ENCODE measurements at regions not wholly inside any gene's neighbourhood (a gene's known extent, or its start where the extent isn't known, plus 50 kb on each side); places are given as distances from the start of the nearest gene placed in this dataset.

GRCh38 chr16:51024703-51025102 lies 126.4 kb downstream of the SALL1 start:
- no peak for DNase-seq (ENCODE audit: extremely low read depth, insufficient read length)
- H3K4me3 ChIP-seq (replicated peaks; ENCODE audit: low read depth, low read length), result no peak overlapping the region
- no peaks in the 10 kb centered on the region for H3K36me3 ChIP-seq (ENCODE audit: control insufficient read depth, insufficient read depth, low read length)
- no peaks in the 10 kb centered on the region for H3K27me3 ChIP-seq (replicated peaks; ENCODE audit: control insufficient read depth, insufficient read depth, low read length)
- TF ChIP-seq CTCF (IDR thresholded peaks at IDR 0.05; ENCODE audit: insufficient read depth, low read length, poor library complexity, severe bottlenecking), result no peak

- DNase-seq (ENCODE audit: extremely low read depth, insufficient read length), result no peak
- H3K36me3 ChIP-seq (ENCODE audit: control insufficient read depth, insufficient read depth, low read length), result no peaks in the 10 kb centered on the region
- no peak overlapping the region for H3K4me3 ChIP-seq (replicated peaks; ENCODE audit: low read depth, low read length)
- no peaks in the 10 kb centered on the region for H3K27me3 ChIP-seq (replicated peaks; ENCODE audit: control insufficient read depth, insufficient read depth, low read length)
- TF ChIP-seq CTCF (IDR thresholded peaks at IDR 0.05; ENCODE audit: insufficient read depth, low read length, poor library complexity, severe bottlenecking), result no peak
Observed at GRCh38 chr16:51022955-51023354, 128.1 kb downstream of the SALL1 start.

- Histone ChIP-seq H3K36me3 (ENCODE audit: control insufficient read depth, insufficient read depth, low read length) (no peaks in the 10 kb centered on the region), H3K27me3 (replicated peaks; ENCODE audit: control insufficient read depth, insufficient read depth, low read length) (no peaks in the 10 kb centered on the region), H3K4me3 (replicated peaks; ENCODE audit: low read depth, low read length) (no peak overlapping the region)
- no peak for TF ChIP-seq CTCF (IDR thresholded peaks at IDR 0.05; ENCODE audit: insufficient read depth, low read length, poor library complexity, severe bottlenecking)
- DNase-seq (ENCODE audit: extremely low read depth, insufficient read length), result no peak
Observed at GRCh38 chr16:51019617-51020016, 131.5 kb downstream of the SALL1 start.

GRCh38 chr16:51017969-51018368 lies 133.1 kb downstream of the SALL1 start:
- no peak for DNase-seq (ENCODE audit: extremely low read depth, insufficient read length)
- Histone ChIP-seq H3K36me3 (ENCODE audit: control insufficient read depth, insufficient read depth, low read length) (no peaks in the 10 kb centered on the region), H3K4me3 (replicated peaks; ENCODE audit: low read depth, low read length) (no peak overlapping the region), H3K27me3 (replicated peaks; ENCODE audit: control insufficient read depth, insufficient read depth, low read length) (no peaks in the 10 kb centered on the region)
- no peak for TF ChIP-seq CTCF (IDR thresholded peaks at IDR 0.05; ENCODE audit: insufficient read depth, low read length, poor library complexity, severe bottlenecking)

GRCh38 chr16:51012396-51012795 lies 138.7 kb downstream of the SALL1 start:
- Histone ChIP-seq H3K36me3 (ENCODE audit: control insufficient read depth, insufficient read depth, low read length) (no peaks in the 10 kb centered on the region), H3K27me3 (replicated peaks; ENCODE audit: control insufficient read depth, insufficient read depth, low read length) (no peaks in the 10 kb centered on the region; the same call in 1 of the 2 replicates), H3K4me3 (replicated peaks; ENCODE audit: low read depth, low read length) (no peak overlapping the region)
- DNase-seq (ENCODE audit: extremely low read depth, insufficient read length), result no peak
- TF ChIP-seq CTCF (IDR thresholded peaks at IDR 0.05; ENCODE audit: insufficient read depth, low read length, poor library complexity, severe bottlenecking), result no peak

GRCh38 chr16:51010817-51011216 lies 140.3 kb downstream of the SALL1 start:
- H3K36me3 ChIP-seq (ENCODE audit: control insufficient read depth, insufficient read depth, low read length), result no peaks in the 10 kb centered on the region
- no peak overlapping the region for H3K4me3 ChIP-seq (replicated peaks; ENCODE audit: low read depth, low read length)
- no peak for TF ChIP-seq CTCF (IDR thresholded peaks at IDR 0.05; ENCODE audit: insufficient read depth, low read length, poor library complexity, severe bottlenecking)

More at GRCh38 chr16:51010817-51011216, 140.3 kb downstream of the SALL1 start:
- no peak for DNase-seq (ENCODE audit: extremely low read depth, insufficient read length)
- H3K27me3 ChIP-seq (replicated peaks; ENCODE audit: control insufficient read depth, insufficient read depth, low read length), result no peaks in the 10 kb centered on the region; the same call in 1 of the 2 replicates

All from GM06990 (cell line).